Calu3 (cell line): ENCODE measurements at regions not wholly inside any gene's neighbourhood (a gene's known extent, or its start where the extent isn't known, plus 50 kb on each side); places are given as distances from the start of the nearest gene placed in this dataset.

Experiments
- BruUV-seq: library from RNA; stranded (reverse); fragments of 400-500 nt; replicated peaks from 2 replicates; lab custom pipeline; 2021; lab: Mats Ljungman, UMichigan
- CTCF ChIA-PET: fragments of 300-600 bp; sonication (Branson Sonifier 250); formaldehyde crosslinking; loops from one replicate; lab custom pipeline; 2022; ENCODE audit warnings: antibody characterized with exemption; lab: Charles Lee
- DNase-seq: peaks from one replicate; pipeline ENCODE4 v3.0.0; 2022
- H3K27ac Mint-ChIP-seq: one replicate; pipeline ENCODE4 v1.8.0; 2022; ENCODE audit warnings: mixed read lengths; ENCODE audit not compliant: unreplicated experiment
- H3K27me3 Mint-ChIP-seq: one replicate; pipeline ENCODE4 v1.8.0; 2022; ENCODE audit warnings: mixed read lengths; ENCODE audit not compliant: unreplicated experiment
- H3K36me3 Mint-ChIP-seq: one replicate; pipeline ENCODE4 v1.8.0; 2022; ENCODE audit warnings: mild to moderate bottlenecking, moderate library complexity, mixed read lengths; ENCODE audit not compliant: insufficient read depth, unreplicated experiment
- H3K4me1 Mint-ChIP-seq: one replicate; pipeline ENCODE4 v1.8.0; 2022; ENCODE audit warnings: mild to moderate bottlenecking, low read depth, mixed read lengths; ENCODE audit not compliant: unreplicated experiment
- H3K4me3 Mint-ChIP-seq: one replicate; pipeline ENCODE4 v1.8.0; 2022; ENCODE audit warnings: mild to moderate bottlenecking, low read depth, moderate library complexity, mixed read lengths; ENCODE audit not compliant: unreplicated experiment
- H3K9me3 Mint-ChIP-seq: one replicate; pipeline ENCODE4 v1.8.0; 2022; ENCODE audit warnings: low read depth, mixed read lengths; ENCODE audit not compliant: unreplicated experiment
- CTCF ChIP-seq: fragments of 200-600 bp; IDR thresholded peaks from one replicate; pipeline ENCODE4 v1.8.0; 2022; ENCODE audit warnings: antibody characterized with exemption; ENCODE audit not compliant: unreplicated experiment
- intact Hi-C: fragments of 100-400 bp; cut with micrococcal nuclease; formaldehyde crosslinking; loops from one replicate; pipeline ENCODE4 v1.10.0; 2022; ENCODE audit not compliant: unreplicated experiment

GRCh38 chr21:34298534-34299167 lies 65.2 kb upstream of the KCNE2 start:
- no peaks in the 10 kb centered on the region for H3K4me1 Mint-ChIP-seq
- TF ChIP-seq CTCF: no peak
- DNase-seq: no peak
- no peaks in the 10 kb centered on the region for H3K36me3 Mint-ChIP-seq
- H3K27ac Mint-ChIP-seq: no peak overlapping the region
- H3K4me3 Mint-ChIP-seq: no peak overlapping the region
- intact Hi-C loops: no loop called here
- CTCF ChIA-PET: no interaction called here
- peaks cover 48% of the 10 kb centered on the region for H3K27me3 Mint-ChIP-seq
- no peaks in the 10 kb centered on the region for H3K9me3 Mint-ChIP-seq
- BruUV-seq: no TSS peak

- no peak overlapping the region for H3K4me3 Mint-ChIP-seq
- no peak overlapping the region for H3K27ac Mint-ChIP-seq
- no TSS peak for BruUV-seq
- TF ChIP-seq CTCF: no peak
- intact Hi-C loops: no loop called here
- H3K9me3 Mint-ChIP-seq: no peaks in the 10 kb centered on the region
- CTCF ChIA-PET: no interaction called here
- peaks cover 47% of the 10 kb centered on the region for H3K27me3 Mint-ChIP-seq
- no peaks in the 10 kb centered on the region for H3K36me3 Mint-ChIP-seq
- no peaks in the 10 kb centered on the region for H3K4me1 Mint-ChIP-seq
- no peak for DNase-seq
Measured at GRCh38 chr21:34299168-34299539, 64.7 kb upstream of the KCNE2 start.

GRCh38 chr21:34302521-34302920 lies 61.3 kb upstream of the KCNE2 start:
- BruUV-seq: no TSS peak
- CTCF ChIA-PET: no interaction called here
- H3K27ac Mint-ChIP-seq: no peak overlapping the region
- H3K4me3 Mint-ChIP-seq: no peak overlapping the region
- no peak for TF ChIP-seq CTCF
- no peaks in the 10 kb centered on the region for H3K36me3 Mint-ChIP-seq
- H3K4me1 Mint-ChIP-seq: no peaks in the 10 kb centered on the region
- intact Hi-C loops: no loop called here
- H3K9me3 Mint-ChIP-seq: no peaks in the 10 kb centered on the region
- no peak for DNase-seq
- H3K27me3 Mint-ChIP-seq: peaks cover 58% of the 10 kb centered on the region

- Mint-ChIP-seq H3K4me3 (no peak overlapping the region), H3K4me1 (no peaks in the 10 kb centered on the region), H3K9me3 (no peaks in the 10 kb centered on the region), H3K27ac (no peak overlapping the region), H3K27me3 (peaks cover 40% of the 10 kb centered on the region), H3K36me3 (no peaks in the 10 kb centered on the region)
- TF ChIP-seq CTCF: no peak
- intact Hi-C loops: no loop called here
- no TSS peak for BruUV-seq
- no peak for DNase-seq
- CTCF ChIA-PET: no interaction called here
Measured at GRCh38 chr21:34305605-34306604, 57.9 kb upstream of the KCNE2 start.
